SU-DHL-6 (cell line): ENCODE measurements at regions not wholly inside any gene's neighbourhood (a gene's known extent, or its start where the extent isn't known, plus 50 kb on each side); places are given as distances from the start of the nearest gene placed in this dataset.

Experiments
- H2AFZ ChIP-seq: fragments of 200-600 bp; sonication (generic); 2 replicates; pipeline ENCODE4 v1.6.1; 2014; ENCODE audit warnings: low read depth, mild to moderate bottlenecking, moderate library complexity, mixed read lengths, antibody characterized with exemption, low read length; ENCODE audit not compliant: severe bottlenecking
- H3F3A ChIP-seq: fragments of 200-600 bp; shearing (Covaris generic); 2 replicates; pipeline ENCODE4 v1.6.0; 2016; ENCODE audit warnings: antibody characterized with exemption, mild to moderate bottlenecking; ENCODE audit not compliant: insufficient read depth
- H3K27ac ChIP-seq: fragments of 200-600 bp; sonication (generic); 2 replicates; pipeline ENCODE4 v1.5.1; 2016; ENCODE audit warnings: low read depth, mild to moderate bottlenecking, low read length, moderate library complexity, mixed read lengths
- H3K27me3 ChIP-seq: fragments of 200-600 bp; sonication (generic), shearing (Covaris generic); 2 replicates; pipeline ENCODE4 v1.6.0; 2014; ENCODE audit warnings: mild to moderate bottlenecking, low read length
- H3K36me3 ChIP-seq: fragments of 200-600 bp; sonication (generic); 2 replicates; pipeline ENCODE4 v1.6.1; 2014; ENCODE audit warnings: mild to moderate bottlenecking, low read length, mixed read lengths
- H3K4me2 ChIP-seq: fragments of 300-600, 200-600 bp; shearing (Covaris generic), sonication (generic); 2 replicates; pipeline ENCODE4 v1.6.0; 2014; ENCODE audit warnings: low read length, low read depth, mild to moderate bottlenecking; ENCODE audit not compliant: poor library complexity, severe bottlenecking
- H3K4me3 ChIP-seq: fragments of 200-600 bp; sonication (generic); 2 replicates; pipeline ENCODE4 v1.5.1; 2014; ENCODE audit warnings: antibody characterized with exemption, low read length, mild to moderate bottlenecking, mixed read lengths; ENCODE audit not compliant: insufficient read depth, poor library complexity, severe bottlenecking
- H3K79me2 ChIP-seq: fragments of 200-600 bp; sonication (generic); 2 replicates; pipeline ENCODE4 v1.6.1; 2014; ENCODE audit warnings: mild to moderate bottlenecking, low read length, moderate library complexity; ENCODE audit not compliant: insufficient read depth
- H3K9ac ChIP-seq: fragments of 200-600 bp; sonication (generic); 2 replicates; pipeline ENCODE4 v1.7.0; 2014; ENCODE audit warnings: mild to moderate bottlenecking, low read length
- H3K9me2 ChIP-seq: fragments of 200-600 bp; sonication (generic); replicated peaks from 2 replicates; pipeline ENCODE4 v1.6.1; 2014; ENCODE audit warnings: low read length; ENCODE audit not compliant: insufficient read depth
- H3K9me3 ChIP-seq: fragments of 200-600 bp; sonication (generic); 2 replicates; pipeline ENCODE4 v1.6.1; 2014; ENCODE audit warnings: low read length, mixed read lengths; ENCODE audit not compliant: insufficient read depth
- H4K20me1 ChIP-seq: fragments of 200-600 bp; sonication (generic); 2 replicates; pipeline ENCODE4 v1.6.1; 2014; ENCODE audit warnings: low read depth, mild to moderate bottlenecking, antibody characterized with exemption, low read length, moderate library complexity, mixed read lengths
- EZH2phosphoT487 ChIP-seq: fragments of 200-600 bp; sonication (generic), shearing (Covaris generic); conservative IDR thresholded peaks from 2 replicates; pipeline ENCODE4 v1.6.1; 2018; ENCODE audit warnings: mild to moderate bottlenecking, antibody characterized with exemption, low read length, moderate library complexity, mixed read lengths
- TF ChIP-seq, protein P1 (sequence below): fragments of 200-600 bp; sonication (generic); IDR thresholded peaks from one replicate; pipeline ENCODE4 v1.5.1; 2017; ENCODE audit warnings: antibody characterized with exemption, mild to moderate bottlenecking, low read length, moderate library complexity; ENCODE audit not compliant: insufficient read depth, poor library complexity, severe bottlenecking

DNA sequence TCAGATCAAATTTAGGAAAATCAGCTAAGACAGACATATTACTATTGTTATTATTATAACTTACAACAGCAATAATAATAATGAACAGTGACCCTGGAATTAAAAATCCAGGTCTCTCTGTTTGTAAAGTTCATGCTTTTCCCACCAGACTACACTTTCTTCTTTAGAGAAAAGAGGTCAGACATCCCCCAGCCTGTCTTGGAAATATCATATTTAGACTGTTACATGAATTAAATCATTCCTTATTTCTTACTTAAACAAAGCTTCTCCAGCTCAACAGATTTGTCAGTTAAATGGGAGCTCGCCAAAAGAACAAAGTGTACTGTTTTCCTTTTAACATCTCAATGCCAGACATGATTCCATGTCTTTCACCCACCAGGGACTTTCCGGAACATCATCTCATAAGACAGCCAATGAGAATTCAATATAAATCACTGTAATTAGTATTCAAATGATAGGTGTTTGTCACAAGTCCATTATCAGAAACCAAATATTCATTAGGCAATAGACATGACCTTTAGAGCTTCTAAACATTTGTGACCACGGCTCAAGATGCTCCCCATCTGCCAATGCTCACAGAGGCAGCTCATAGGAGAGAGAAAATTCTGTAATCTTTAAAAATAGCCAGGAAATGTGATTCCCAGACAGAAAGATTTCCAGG, 351.9 kb downstream of the ENC1 start:
- Histone ChIP-seq H3K27me3 (no peaks in the 10 kb centered on the region), H3K9me2 (no peaks in the 10 kb centered on the region), H3K79me2 (no peaks in the 10 kb centered on the region), H3K36me3 (no peaks in the 10 kb centered on the region), H4K20me1 (no peaks in the 10 kb centered on the region), H2AFZ (no peak overlapping the region), H3K9ac (no peak overlapping the region), H3F3A (no peaks in the 10 kb centered on the region), H3K27ac (no peak overlapping the region), H3K9me3 (no peaks in the 10 kb centered on the region), H3K4me3 (no peak overlapping the region), H3K4me2 (no peak overlapping the region)
- TF ChIP-seq, protein P1, sequence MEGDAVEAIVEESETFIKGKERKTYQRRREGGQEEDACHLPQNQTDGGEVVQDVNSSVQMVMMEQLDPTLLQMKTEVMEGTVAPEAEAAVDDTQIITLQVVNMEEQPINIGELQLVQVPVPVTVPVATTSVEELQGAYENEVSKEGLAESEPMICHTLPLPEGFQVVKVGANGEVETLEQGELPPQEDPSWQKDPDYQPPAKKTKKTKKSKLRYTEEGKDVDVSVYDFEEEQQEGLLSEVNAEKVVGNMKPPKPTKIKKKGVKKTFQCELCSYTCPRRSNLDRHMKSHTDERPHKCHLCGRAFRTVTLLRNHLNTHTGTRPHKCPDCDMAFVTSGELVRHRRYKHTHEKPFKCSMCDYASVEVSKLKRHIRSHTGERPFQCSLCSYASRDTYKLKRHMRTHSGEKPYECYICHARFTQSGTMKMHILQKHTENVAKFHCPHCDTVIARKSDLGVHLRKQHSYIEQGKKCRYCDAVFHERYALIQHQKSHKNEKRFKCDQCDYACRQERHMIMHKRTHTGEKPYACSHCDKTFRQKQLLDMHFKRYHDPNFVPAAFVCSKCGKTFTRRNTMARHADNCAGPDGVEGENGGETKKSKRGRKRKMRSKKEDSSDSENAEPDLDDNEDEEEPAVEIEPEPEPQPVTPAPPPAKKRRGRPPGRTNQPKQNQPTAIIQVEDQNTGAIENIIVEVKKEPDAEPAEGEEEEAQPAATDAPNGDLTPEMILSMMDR: no peak
- no peak for TF ChIP-seq EZH2phosphoT487

DNA sequence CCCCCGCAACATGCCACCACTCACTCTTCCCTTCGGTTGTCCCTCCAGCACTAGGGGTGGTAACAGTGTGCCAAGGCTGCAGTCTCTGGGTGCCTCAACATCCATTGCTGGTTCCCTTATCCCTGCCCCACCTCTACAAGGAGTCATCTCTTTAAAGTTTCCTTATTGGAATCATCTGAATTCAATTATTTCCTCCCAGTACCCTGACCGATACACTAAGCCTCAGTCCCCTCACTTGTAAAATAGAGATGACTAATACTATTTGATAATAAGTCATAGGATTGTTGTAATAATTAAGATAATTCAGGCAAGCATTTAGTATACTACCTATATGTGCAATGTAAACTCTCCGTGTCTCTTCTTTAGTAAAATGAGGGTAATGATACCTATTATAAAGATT, 352.5 kb downstream of the ENC1 start:
- no peak overlapping the region for H3K4me3 ChIP-seq

DNA sequence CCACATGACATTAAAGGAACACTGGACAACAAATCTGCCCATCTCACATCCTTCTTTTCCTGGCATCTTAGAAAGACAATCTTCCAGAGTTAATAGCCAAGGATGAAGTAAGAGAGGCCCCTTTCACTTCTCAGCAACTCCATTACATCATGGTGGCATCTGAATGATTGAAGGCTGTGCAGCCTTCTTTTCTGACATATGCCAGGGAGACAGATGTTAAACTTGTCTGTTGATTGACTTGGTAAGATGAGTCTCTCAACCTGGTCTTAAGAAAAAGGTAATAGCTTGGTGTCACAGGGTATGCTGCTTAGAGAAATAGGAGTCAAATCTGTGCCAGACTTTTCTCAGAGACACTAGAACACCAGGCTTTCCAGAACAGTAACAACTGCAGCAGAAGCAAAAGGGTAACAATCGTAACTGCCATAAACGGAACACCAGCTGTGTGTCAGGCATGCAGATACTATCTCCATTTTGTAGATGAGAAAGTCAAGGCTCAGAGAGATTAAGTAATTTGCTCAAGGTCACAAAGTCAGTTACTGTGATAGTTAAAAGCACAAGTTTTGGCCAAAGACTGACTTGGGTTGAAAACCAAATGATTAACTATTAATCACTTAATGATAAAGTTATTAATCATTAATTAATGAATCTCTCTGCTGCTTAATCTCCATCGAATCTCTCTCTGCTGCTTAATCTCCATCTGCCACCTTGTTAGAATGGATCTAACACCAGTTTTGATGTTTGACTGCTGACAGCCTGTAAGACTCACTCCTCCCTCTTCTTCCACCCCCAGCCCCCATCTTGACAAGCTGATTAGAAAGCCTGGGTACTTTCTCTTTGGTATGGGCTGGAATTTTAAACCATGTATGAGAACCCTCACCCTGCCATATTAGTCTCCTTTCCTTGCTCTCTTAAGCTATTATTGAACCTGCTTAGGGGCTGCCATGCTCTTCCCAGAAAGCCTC, 353.5 kb downstream of the ENC1 start:
- H3K27me3 ChIP-seq: no peaks in the 10 kb centered on the region
- no peak overlapping the region for H3K9ac ChIP-seq
- H3K4me2 ChIP-seq: no peak overlapping the region
- no peaks in the 10 kb centered on the region for H3K36me3 ChIP-seq
- no peaks in the 10 kb centered on the region for H3F3A ChIP-seq
- no peak overlapping the region for H2AFZ ChIP-seq
- TF ChIP-seq, protein P1: no peak
- no peak for TF ChIP-seq EZH2phosphoT487
- no peaks in the 10 kb centered on the region for H4K20me1 ChIP-seq
- H3K9me3 ChIP-seq: no peaks in the 10 kb centered on the region
- no peak overlapping the region for H3K27ac ChIP-seq
- H3K9me2 ChIP-seq: no peaks in the 10 kb centered on the region
- H3K79me2 ChIP-seq: no peaks in the 10 kb centered on the region
- no peak overlapping the region for H3K4me3 ChIP-seq

More for the DNA sequence above, 352.5 kb downstream of the ENC1 start:
- TF ChIP-seq EZH2phosphoT487: no peak
- TF ChIP-seq, protein P1: no peak
- no peaks in the 10 kb centered on the region for H4K20me1 ChIP-seq
- no peak overlapping the region for H3K27ac ChIP-seq
- no peaks in the 10 kb centered on the region for H3K36me3 ChIP-seq
- no peaks in the 10 kb centered on the region for H3K27me3 ChIP-seq
- H3K9me2 ChIP-seq: no peaks in the 10 kb centered on the region
- H2AFZ ChIP-seq: no peak overlapping the region
- no peaks in the 10 kb centered on the region for H3K79me2 ChIP-seq
- no peak overlapping the region for H3K9ac ChIP-seq
- H3K4me2 ChIP-seq: no peak overlapping the region
- H3F3A ChIP-seq: no peaks in the 10 kb centered on the region
- no peaks in the 10 kb centered on the region for H3K9me3 ChIP-seq
